ENCODE measurements at regions not wholly inside any gene's neighbourhood (a gene's known extent, or its start where the extent isn't known, plus 50 kb on each side); places are given as distances from the start of the nearest gene placed in this dataset.
A peak's percentile ranks its signal among the peaks of the same experiment; 100 is the strongest.

- no peak for DNase-seq (ENCODE audit: low read depth in 2 of 2)
Measured at GRCh38 chr6:104418839-104419238, 440.9 kb downstream of the HACE1 start.

DNA sequence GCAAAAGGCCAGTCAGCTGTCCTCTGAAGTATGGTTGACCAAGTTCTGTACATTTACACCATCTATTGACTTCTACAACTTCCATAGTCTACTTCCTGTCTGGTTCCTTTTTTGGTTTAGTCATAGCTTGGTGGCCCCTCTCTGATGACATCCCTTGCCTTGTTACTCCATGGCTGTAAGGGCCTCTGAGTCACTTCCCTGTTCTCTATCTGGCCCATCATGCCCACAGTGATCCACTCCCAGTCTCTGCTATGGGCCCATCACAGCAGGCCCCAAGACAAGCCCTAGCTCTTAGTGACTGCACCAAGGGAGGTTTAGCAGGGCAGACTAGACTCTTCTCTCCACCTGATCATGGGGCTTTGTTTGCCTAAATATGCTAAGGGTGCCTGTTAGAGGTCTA lies 441.6 kb downstream of the HACE1 start:
- no peak for DNase-seq (ENCODE audit: low read depth in 2 of 2)

GRCh38 chr6:104414723-104415122 lies 445.0 kb downstream of the HACE1 start:
- no peak for DNase-seq (ENCODE audit: low read depth in 2 of 2)

GRCh38 chr6:104413767-104414166 lies 446.0 kb downstream of the HACE1 start:
- no peak for DNase-seq (ENCODE audit: low read depth in 2 of 2)

DNA sequence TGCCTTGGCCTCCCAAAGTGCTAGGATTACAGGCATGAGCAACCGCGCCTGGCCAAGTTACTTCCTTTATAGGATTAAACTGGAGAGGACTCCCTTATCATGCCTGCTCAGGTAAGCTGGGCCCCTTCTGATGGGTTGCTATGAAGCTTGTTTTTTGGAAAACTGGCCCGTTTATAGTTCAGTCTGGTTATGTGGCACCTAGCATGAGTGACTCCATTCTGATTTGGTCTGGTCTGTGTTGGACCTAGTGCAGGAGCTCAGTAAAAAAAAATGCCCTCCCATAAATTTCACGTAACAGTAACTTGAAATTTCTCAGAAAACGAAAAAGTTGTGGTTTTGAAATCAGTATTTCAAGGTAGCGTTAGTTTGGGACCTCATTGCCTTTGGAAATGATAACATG lies 448.4 kb downstream of the HACE1 start:
- no peak for DNase-seq (ENCODE audit: low read depth in 2 of 2)

GRCh38 chr6:104409913-104410312 lies 449.8 kb downstream of the HACE1 start:
- no peak for DNase-seq (ENCODE audit: low read depth in 2 of 2)

GRCh38 chr6:104407957-104408356 lies 451.8 kb downstream of the HACE1 start:
- no peak for DNase-seq (ENCODE audit: low read depth in 2 of 2)

DNA sequence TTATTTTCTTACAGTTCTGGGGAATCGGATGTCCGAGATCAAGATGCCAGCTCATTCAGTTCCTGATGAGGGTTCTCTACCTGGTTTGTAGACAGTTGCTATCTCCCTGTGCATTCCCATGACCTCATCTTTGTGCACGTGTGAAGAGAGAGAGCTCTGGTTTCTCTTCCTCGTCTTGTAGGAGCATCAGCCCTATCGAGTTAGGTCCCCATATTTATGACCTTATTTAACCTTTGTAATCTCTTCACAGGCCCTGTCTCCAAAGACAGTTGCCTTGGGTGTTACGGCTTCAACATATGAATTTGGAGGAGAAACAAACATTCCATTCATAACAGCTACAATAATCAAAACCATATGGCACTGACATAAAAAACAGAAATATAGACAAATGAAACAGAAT lies 455.3 kb downstream of the HACE1 start:
- DNase-seq (ENCODE audit: low read depth in 2 of 2), result peak; percentile 6 to 9

- DNase-seq (ENCODE audit: low read depth in 2 of 2), result no peak
Measured at GRCh38 chr6:104402572-104402971, 457.1 kb downstream of the HACE1 start.

GRCh38 chr6:104401926-104402325 lies 457.8 kb downstream of the HACE1 start:
- no peak for DNase-seq (ENCODE audit: low read depth in 2 of 2)

GRCh38 chr6:104400844-104401243 lies 458.9 kb downstream of the HACE1 start:
- DNase-seq (ENCODE audit: low read depth in 2 of 2), result no peak

DNA sequence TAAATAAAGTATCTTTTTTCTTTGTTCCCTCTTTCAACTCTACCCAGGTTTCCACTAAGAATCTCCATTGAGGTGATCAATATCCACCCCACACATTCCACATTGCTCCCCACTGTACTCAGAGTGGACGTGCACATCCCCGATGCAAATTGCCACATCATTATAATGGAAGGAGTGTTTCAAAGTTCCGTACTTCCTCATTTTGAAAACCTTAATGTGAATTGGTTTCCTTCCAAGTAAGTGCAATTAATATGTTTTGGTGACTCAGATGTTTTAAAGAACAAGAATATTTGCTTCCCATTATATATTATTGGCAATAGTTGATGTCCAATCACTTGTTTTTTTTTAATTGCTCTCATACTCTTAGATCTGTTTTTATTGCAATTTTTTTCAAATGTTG lies 463.6 kb downstream of the HACE1 start:
- no peak for DNase-seq (ENCODE audit: low read depth in 2 of 2)

GRCh38 chr6:104381907-104382306 lies 477.8 kb downstream of the HACE1 start:
- DNase-seq (ENCODE audit: low read depth in 2 of 2), result no peak

- no peak for DNase-seq (ENCODE audit: low read depth in 2 of 2)
Measured at GRCh38 chr6:104365451-104366234, 494.1 kb downstream of the HACE1 start.

DNA sequence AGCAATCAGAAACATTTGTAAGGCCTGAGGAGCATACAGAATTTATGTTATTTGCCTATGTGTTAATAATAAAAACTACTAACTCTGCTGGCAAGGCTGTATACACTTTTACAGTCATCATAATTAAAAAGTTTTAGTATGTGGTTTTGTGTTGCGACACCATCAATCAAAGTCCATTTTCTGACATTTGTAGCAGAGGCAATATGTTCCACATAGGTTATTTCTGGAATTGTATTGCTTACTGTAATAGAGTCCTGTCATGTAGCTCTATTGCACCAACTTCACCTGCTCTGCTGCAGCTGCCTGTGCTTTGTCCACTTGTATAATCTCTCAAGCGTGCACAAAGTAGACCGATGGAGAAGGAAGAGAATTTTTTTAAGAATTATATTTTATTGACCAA lies 501.8 kb downstream of the HACE1 start:
- DNase-seq (ENCODE audit: low read depth in 2 of 2), result no peak

- DNase-seq (ENCODE audit: low read depth in 2 of 2), result no peak
Measured at GRCh38 chr6:104356197-104356596, 503.5 kb downstream of the HACE1 start.

DNA sequence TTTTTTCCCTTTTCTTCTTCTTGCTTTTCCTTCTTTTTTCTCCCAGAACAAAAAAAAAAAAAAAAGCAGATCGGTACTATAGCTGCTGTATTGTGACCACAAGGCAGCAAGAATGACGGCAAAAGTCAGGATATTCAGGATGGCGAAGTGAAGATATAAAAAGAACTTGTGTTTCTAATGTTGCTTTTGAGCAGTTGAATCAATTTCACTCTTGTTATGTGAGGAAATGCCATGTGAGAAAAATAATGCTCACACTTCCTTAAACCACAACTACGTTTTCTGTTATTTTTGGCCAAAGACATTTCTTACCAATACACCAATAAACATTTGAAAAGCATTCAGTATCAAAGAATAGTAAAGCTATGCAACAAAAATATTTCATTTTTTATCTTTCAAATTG lies 510.5 kb downstream of the HACE1 start:
- no peak for DNase-seq (ENCODE audit: low read depth in 2 of 2)

DNA sequence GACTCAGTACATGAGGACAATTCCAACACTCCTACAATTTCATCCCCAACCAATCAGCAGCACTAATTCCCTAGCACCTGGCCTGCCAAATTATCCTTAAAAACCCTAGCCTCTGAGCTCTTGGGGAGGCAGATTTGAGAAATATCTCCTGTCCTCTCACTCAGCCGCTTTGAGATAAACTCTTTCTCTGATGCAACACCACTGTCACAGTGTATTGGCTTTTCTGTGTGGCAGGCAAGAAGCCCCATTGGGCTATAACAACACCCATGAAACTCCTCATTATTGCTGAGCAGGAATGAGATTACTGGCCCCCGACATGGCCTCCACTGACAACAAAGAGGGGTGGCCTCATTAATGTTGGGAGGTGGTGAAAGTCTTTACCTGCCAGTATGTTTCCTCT lies 515.5 kb downstream of the HACE1 start:
- no peak for DNase-seq (ENCODE audit: low read depth in 2 of 2)

- no peak for DNase-seq (ENCODE audit: low read depth in 2 of 2)
Measured at GRCh38 chr6:104332364-104332763, 527.4 kb downstream of the HACE1 start.

GRCh38 chr6:104326173-104327001 lies 533.3 kb downstream of the HACE1 start:
- peak; percentile 50 to 54 for DNase-seq (ENCODE audit: low read depth in 2 of 2)

DNA sequence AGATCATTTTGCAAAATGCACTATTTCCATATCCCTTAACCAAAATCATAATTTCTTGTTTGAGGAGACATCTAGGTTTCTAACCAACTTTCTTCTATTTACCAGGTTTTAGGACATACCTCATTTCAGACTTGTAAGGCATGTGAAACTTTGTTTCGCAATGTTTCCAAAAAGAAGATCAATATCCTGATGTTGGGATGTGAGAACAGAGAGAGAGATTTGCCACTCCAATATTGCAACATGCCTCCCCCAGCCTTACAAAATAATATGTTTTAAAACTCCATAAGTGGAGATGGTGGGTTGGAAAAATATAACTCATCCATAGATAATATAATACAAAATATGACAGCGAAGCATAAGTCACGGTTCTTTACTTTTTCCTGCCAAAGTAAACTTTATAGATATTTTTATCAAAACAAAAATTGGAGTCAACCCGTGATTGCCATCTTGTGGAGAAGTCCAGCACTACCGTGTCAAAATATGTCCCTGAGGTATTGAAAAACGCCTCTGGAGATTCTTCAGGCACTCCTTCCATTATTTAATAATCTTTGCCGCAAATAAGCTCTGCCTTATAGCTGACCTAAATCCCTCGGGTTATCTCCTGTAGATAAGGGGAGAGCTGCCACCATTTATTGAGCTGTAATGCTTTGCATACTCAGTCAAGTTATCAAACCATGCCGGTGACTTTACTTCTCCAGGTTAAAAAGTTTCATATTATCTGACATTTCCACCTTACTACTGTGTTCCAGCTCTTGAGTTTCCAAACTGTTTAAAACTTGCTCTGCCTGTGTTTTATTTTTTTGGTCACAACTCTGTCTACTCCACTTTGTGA lies 534.2 kb downstream of the HACE1 start:
- DNase-seq (ENCODE audit: low read depth in 2 of 2), result peak; percentile 18 to 20

- no peak for DNase-seq (ENCODE audit: low read depth in 2 of 2)
Measured at GRCh38 chr6:104324301-104324700, 535.4 kb downstream of the HACE1 start.
